HG03439 (cell line): ENCODE measurements at regions not wholly inside any gene's neighbourhood (a gene's known extent, or its start where the extent isn't known, plus 50 kb on each side); places are given as distances from the start of the nearest gene placed in this dataset.

Experiments used
- ATAC-seq: cut with Tn5 transposase; IDR thresholded peaks from one replicate; pipeline ENCODE4 v1.9.1; 2021; ENCODE audit warnings: mild to moderate bottlenecking, moderate library complexity; ENCODE audit not compliant: unreplicated experiment

GRCh38 chr14:54088271-54088670 is 131.6 kb upstream of the BMP4 start:
- no peak for ATAC-seq

DNA sequence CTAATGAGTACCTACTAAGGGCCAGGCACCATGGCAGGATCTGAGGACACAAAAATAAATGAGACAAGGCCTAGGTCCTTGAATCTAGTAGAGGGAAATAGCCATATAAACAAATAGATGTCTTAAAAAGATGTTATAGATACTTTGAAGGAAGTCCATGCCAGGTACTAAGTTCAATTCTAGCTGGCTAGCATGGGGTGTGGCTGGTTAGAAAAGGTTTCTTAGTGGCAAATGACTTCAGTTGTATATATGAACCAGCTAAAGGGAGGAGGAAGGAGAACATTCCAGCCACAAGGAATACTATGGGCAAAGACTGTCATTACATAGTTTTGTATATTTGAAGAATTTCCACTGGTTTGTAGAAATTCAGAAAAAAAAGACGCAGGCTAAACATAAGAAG is 133.6 kb upstream of the BMP4 start:
- ATAC-seq: no peak

DNA sequence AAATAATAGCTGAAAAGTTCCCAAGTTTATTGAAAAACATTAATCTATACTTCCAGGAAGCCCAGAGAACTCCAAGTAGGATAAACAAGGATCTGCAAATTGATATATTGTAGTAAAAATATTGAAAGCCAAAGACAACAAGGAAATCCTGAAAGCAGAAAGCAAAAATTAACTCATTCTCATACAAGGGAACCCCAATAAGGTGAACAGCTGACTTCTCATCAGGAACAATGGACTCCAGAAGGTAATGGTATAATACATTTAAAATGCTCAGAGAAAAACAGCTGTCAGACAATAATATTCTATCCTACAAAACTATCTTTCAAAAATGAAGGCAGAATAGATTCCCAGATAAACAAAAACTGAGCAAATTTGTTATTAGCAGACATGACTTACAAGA is 138.1 kb upstream of the BMP4 start:
- no peak for ATAC-seq

DNA sequence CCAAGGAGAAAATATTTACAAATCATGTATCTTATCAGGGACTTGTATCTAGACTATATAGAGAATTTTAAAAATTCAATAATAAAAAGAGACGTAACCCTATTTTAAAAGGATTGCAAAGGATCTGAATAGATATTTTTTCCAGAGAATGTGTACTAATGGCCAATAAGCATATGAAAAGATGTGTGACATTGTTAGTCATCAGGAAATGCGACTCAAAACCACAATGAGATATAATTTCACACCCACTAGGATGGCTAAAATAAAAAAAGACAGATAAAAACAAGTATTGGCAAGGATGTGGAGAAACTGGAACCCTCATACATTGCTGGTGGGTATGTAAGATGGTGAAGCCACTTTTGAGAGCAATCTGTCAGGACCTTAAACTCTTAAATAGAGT is 141.9 kb upstream of the BMP4 start:
- no peak for ATAC-seq

- ATAC-seq: no peak
Observed at GRCh38 chr14:54102051-54102456, 145.4 kb upstream of the BMP4 start.

DNA sequence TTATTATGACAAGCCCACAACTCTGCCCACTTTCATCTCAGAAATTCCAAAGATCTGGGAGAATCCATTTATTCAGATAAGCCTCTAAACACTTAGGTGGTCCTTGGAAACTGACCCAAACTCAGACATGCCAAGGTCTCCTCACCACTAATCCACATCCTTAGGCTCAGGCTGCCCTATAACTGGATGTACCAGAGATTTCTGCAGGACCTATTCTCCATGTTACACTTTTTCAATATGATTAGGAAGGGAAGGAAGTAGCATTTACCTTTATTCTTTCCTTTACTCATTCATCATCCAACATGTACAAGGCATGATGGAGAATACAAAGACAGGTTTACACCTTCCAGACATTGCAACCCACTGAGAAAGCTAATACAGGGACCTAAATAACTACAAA is 145.9 kb upstream of the BMP4 start:
- no peak for ATAC-seq

DNA sequence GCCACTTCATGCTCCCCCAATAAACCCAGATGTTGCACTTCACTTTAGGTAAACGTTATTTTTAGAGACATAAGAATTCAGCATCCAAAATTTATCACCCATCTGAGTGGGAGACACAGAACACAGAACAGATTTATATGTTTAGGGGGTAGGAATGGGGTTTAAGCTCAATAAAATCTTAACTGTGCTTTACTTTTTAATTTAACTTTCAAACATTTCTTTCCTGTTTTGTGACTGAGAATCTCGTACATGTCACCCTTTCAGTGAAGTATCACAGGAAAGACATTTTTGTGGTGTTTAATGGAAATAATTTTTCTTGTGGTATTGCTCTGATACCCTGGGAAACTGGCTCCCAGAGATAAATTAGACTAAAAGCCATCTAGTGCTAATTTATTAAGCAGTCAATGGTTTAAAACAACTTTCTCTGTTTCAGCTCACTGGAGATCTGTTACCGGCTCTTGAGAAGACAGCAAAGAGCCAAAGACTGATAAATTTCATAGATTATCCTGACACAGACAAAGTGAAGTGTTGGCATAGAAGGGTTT is 148.0 kb upstream of the BMP4 start:
- no peak for ATAC-seq

- ATAC-seq: no peak
Observed at GRCh38 chr14:54105406-54105805, 148.8 kb upstream of the BMP4 start.

GRCh38 chr14:54105898-54106297 is 149.3 kb upstream of the BMP4 start:
- ATAC-seq: no peak

DNA sequence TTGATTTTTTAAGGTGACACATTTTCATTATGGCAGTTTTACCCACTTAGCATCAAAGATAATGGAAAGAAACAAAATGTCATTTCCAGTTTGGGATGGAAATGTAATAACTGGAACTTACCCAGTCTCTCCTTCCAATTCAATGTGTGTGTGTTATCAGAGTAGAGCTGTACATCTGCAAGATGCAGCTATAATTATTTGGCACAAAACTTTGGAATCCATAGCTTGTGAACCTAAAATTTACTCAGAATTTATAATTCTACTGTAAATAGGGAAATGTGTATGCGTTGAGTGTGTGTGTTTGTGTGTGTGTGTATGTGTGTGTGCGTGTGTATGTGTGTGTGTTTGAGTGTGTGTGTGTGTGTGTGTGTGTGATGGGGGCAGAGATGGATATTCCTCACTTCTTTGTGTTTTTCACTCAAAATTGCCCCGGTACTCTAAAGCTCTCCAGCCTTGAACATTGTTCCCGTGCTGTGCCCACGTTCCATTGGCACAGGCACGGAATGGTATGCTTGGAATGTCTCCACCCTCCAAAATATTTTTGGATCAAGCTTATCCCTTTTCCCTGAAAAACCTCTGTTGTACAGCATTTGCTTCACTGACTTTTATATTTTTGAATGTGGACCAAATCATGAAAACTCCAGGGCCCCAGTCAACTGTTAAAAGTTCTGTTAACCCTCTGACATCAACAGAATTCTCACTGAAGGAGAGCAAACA is 150.2 kb upstream of the BMP4 start:
- ATAC-seq: no peak

DNA sequence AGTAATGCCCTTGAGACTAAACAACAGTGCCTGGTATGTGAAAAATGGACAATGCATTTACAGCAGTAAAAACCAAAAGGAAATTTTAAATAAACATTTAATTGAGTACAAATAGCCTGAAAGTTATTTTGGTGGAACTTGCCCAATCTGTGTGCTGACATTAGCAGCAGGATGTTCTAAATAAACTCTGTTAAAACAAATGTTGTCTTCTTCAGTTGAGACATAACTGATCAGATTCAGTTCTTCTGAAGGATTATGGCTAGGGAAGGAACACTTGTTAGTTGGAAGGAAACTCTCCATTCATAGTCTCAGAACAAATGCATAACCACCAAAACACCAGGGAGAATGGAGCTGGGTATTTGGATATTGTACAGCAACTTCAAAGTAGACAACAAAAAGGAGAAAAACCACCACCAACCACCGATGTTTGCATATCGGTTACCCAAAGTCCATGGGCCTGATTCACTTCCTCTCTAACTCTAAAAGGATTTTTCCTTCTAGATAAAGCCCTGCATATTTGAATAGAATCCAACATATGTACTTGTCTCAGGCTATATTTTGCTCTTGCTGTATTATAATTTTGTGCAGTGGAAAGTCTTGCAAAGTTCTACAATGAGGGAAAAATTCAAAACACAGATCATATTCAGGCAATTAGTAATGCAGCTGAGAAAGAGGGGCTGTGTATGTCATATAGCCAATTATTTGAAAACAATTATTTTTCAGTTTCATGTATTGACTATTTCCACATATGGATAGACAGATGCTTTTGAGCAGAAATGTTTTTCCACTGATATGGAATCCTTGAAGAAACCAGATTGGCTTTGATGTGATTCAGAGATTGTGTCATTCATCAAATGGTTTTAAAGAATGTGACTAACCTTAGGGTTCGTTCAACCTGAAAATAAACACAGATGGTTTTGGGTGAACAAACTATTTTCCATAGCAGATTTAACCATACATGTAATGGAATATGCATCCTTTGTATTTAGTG is 152.2 kb upstream of the BMP4 start:
- no peak for ATAC-seq

DNA sequence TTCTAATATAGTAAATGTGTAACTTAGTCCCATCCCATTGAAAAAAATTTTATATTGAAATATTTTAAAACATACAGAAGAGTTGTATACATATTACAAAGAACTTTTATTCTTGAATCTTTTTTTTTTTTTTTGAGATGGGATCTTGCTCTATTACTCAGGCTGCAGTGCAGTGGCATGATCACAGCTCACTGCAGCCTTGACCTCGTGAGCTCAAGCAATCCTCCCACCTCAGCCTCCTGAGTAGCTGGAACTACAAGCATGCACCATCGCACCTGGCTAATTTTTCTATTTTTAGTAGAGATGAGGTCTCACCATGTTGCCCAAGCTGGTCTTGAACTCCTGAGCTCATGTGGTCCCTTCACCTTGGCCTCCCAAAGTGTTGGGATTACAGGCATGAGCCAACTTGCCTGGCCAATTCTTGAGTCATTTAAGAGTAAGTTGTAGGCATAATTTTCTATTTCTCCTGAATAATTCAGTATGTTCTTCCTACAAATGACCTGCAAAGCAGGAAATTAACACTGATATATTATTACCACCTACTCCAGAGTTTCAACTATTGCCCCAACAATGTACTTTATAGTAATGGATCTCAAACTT is 153.0 kb upstream of the BMP4 start:
- ATAC-seq: no peak

- ATAC-seq: no peak
Observed at GRCh38 chr14:54114941-54115340, 158.3 kb upstream of the BMP4 start.

DNA sequence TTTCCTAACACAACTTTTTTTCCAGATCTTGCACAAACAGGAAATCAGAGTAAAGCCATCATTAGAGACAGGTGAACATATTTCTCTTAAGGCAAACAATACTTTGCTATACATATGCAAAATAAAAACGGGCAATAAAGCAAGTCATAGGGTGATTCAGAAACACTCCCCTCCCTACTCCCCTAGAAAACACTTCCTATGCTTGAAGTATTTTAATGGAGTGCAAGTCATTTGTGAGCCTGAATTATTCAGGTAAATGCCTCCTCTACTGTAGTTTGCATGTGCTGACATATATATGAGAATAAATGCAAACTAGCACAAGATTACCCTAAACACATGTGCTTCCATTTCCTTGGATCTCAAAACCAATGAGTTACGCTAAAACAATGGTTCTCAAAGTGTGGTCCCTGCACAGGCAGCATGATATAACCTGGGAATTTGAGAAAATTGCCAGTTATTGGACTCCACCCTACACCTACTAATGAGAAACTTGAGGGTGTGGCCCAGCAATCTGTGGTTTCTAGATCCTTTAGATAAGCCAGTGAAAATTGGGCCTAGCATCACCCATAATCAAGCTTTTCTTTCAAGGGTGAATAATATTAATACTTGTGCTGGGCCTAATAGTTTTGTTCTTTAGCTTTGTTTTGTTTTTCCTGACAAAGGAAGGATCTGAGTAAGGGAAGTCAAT is 159.7 kb upstream of the BMP4 start:
- ATAC-seq: no peak

DNA sequence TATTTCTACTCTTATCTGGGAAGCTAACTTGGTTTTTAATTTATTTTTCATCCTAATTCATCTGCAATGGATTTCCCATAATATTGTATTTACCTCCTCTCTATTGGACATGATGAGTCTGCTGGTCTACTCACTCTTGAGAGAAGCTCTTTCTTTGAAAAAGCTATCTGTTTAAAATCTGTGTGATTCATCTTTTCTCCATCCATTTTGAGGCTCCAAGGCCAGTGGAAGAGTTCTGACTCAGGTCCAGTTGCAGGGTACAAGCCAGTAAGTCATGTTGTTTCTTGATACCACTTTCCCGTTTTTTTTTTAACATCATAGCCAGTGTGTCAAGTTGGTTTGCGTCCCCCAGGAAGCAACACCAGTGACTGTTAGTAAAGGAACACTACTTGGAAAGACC is 160.3 kb upstream of the BMP4 start:
- ATAC-seq: no peak

DNA sequence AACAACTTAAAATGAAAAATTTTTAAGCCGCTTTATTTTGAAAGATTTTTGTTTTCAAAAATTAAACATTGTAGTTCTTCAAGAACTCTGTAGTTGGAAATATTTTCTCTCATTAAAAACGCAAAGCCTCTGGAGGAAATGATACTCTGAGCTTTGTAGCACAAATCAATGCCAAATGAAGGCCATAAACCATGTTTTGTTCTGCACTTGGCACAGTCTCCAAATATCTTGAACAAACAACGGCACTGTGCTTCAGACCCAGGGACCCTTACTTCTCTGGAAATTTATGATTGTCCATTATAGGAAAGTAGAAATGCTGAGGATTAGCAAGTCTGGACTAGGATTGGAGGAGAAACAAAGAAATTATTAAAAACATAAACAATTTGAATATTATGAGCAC is 160.8 kb upstream of the BMP4 start:
- ATAC-seq: no peak

DNA sequence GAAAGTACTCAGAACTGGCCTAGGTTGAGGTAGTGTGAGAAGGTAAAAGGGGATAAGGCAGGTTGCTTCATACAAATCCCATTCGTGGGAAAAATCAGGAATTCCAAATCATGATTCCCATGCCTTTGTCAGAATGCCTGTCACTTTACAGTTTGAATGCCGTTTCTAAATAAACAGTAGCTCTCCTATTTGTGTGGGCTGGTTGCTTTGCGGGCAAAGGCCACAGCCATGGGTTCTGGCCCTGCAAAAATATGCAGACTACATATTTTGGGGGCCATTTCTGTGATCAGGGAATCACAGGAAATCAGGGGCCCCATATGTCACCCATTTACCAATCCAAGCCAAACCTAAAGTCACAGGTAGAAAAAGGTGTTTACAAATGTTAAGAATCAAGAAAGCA is 161.3 kb upstream of the BMP4 start:
- no peak for ATAC-seq

DNA sequence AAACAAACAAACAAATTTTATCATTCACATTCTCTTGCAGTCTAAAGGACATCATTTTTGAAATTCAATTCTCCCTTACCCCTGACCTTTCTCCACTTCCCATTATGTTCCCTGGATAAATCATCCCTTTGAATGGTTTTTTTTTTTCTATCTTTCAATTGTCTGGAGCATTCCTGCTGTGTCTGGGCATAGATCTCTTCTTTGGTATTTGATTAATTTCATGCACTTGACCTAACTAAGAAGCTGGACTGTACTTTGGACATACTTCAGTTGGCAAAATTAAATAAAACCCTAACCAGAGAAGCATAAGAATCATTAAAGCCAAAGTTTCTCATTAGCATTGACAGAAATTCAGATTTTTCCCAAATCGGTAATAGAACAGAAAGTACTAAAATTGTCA is 163.6 kb upstream of the BMP4 start:
- no peak for ATAC-seq

- no peak for ATAC-seq
Observed at GRCh38 chr14:54121466-54122027, 164.9 kb upstream of the BMP4 start.

DNA sequence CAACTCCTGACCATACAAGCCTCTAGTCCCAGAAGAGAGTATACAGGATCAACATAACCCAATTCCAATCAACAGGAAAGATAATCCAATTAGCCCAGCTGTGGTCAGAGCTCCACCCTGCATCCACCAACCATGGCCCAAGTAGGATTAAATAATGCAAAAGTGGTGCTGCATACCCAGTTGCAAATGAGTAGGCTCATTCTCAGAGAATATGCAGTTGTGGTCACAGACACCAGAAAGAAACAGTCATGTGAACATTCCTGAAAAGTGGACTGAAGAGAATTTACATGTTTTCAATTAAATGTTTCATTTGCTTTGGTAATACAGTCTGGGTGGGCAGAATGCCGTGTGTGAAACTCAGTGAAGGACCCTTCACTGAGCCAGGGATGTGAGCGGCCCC is 167.2 kb upstream of the BMP4 start:
- no peak for ATAC-seq

GRCh38 chr14:54125109-54125508 is 168.5 kb upstream of the BMP4 start:
- ATAC-seq: no peak
